ENCODE measurements at regions not wholly inside any gene's neighbourhood (a gene's known extent, or its start where the extent isn't known, plus 50 kb on each side); places are given as distances from the start of the nearest gene placed in this dataset.

- no peak overlapping the region for H3K4me3 ChIP-seq (ENCODE audit: low read depth, low read length)
These were observed 184.0 kb upstream of the NR4A3 start for GRCh38 chr9:99637641-99638040.

GRCh38 chr9:99638971-99639370 lies 182.7 kb upstream of the NR4A3 start:
- TF ChIP-seq CTCF (IDR thresholded peaks at IDR 0.05; ENCODE audit: low read depth, low read length), result no peak
- no peaks in the 10 kb centered on the region for H3K36me3 ChIP-seq
- no peaks in the 10 kb centered on the region for H3K9me3 ChIP-seq
- H3K27me3 ChIP-seq, result no peaks in the 10 kb centered on the region
- no peak overlapping the region for H3K4me3 ChIP-seq (ENCODE audit: low read depth, low read length)
- DNase-seq, result no peak
- H3K4me1 ChIP-seq, result no peaks in the 10 kb centered on the region

More at GRCh38 chr9:99637641-99638040, 184.0 kb upstream of the NR4A3 start:
- Histone ChIP-seq H3K36me3 (no peaks in the 10 kb centered on the region), H3K27me3 (no peaks in the 10 kb centered on the region), H3K9me3 (no peaks in the 10 kb centered on the region), H3K4me1 (no peaks in the 10 kb centered on the region)
- no peak for TF ChIP-seq CTCF (IDR thresholded peaks at IDR 0.05; ENCODE audit: low read depth, low read length)
- DNase-seq, result no peak

- no peaks in the 10 kb centered on the region for H3K27me3 ChIP-seq
- no peak for DNase-seq
- H3K36me3 ChIP-seq, result no peaks in the 10 kb centered on the region
- H3K4me3 ChIP-seq (ENCODE audit: low read depth, low read length), result no peak overlapping the region
- TF ChIP-seq CTCF (IDR thresholded peaks at IDR 0.05; ENCODE audit: low read depth, low read length), result no peak
- H3K9me3 ChIP-seq, result no peaks in the 10 kb centered on the region
- H3K4me1 ChIP-seq, result no peaks in the 10 kb centered on the region
These were observed 174.1 kb upstream of the NR4A3 start for GRCh38 chr9:99647604-99648003.

- Histone ChIP-seq H3K36me3 (no peaks in the 10 kb centered on the region), H3K27me3 (no peaks in the 10 kb centered on the region), H3K9me3 (no peaks in the 10 kb centered on the region), H3K4me3 (ENCODE audit: low read depth, low read length) (no peak overlapping the region), H3K4me1 (no peaks in the 10 kb centered on the region)
- no peak for TF ChIP-seq CTCF (IDR thresholded peaks at IDR 0.05; ENCODE audit: low read depth, low read length)
- DNase-seq, result no peak
These were observed 171.4 kb upstream of the NR4A3 start for GRCh38 chr9:99650187-99650874.

GRCh38 chr9:99660191-99660636 lies 161.5 kb upstream of the NR4A3 start:
- no peak overlapping the region for H3K4me3 ChIP-seq (ENCODE audit: low read depth, low read length)
- no peaks in the 10 kb centered on the region; the same call in 1 of the 2 replicates for H3K4me1 ChIP-seq
- H3K27me3 ChIP-seq, result no peaks in the 10 kb centered on the region
- H3K9me3 ChIP-seq, result no peaks in the 10 kb centered on the region
- no peaks in the 10 kb centered on the region for H3K36me3 ChIP-seq
- DNase-seq, result no peak
- TF ChIP-seq CTCF (IDR thresholded peaks at IDR 0.05; ENCODE audit: low read depth, low read length), result no peak

- Histone ChIP-seq H3K27me3 (no peaks in the 10 kb centered on the region), H3K9me3 (no peaks in the 10 kb centered on the region), H3K4me1 (peaks cover 3% of the 10 kb centered on the region; the same call in 1 of the 2 replicates), H3K4me3 (ENCODE audit: low read depth, low read length) (no peak overlapping the region), H3K36me3 (no peaks in the 10 kb centered on the region)
- TF ChIP-seq CTCF (IDR thresholded peaks at IDR 0.05; ENCODE audit: low read depth, low read length), result no peak
- DNase-seq, result no peak
These were observed 158.4 kb upstream of the NR4A3 start for GRCh38 chr9:99663297-99663696.

Measured in BE2C (cell line).